GM13976 (cell line): ENCODE measurements at regions not wholly inside any gene's neighbourhood (a gene's known extent, or its start where the extent isn't known, plus 50 kb on each side); places are given as distances from the start of the nearest gene placed in this dataset.

ENCODE experiments used
- DNase-seq: peaks from one replicate; pipeline ENCODE4 v3.0.0; 2012; ENCODE audit warnings: low spot score
- CTCF ChIP-seq: IDR thresholded peaks from 2 replicates; pipeline ENCODE4 v1.5.1; 2012; ENCODE audit warnings: borderline replicate concordance, mild to moderate bottlenecking; ENCODE audit not compliant: insufficient read depth; ENCODE audit errors: extremely low read depth, missing control alignments, control extremely low read depth
- in situ Hi-C: fragments of 300-500 bp; cut with MboI; formaldehyde crosslinking; loops from one replicate; pipeline ENCODE4 v1.12.0; 2022; ENCODE audit warnings: low sequenced_read_pairs, mixed read lengths, inconsistent platforms; ENCODE audit not compliant: unreplicated experiment

DNA sequence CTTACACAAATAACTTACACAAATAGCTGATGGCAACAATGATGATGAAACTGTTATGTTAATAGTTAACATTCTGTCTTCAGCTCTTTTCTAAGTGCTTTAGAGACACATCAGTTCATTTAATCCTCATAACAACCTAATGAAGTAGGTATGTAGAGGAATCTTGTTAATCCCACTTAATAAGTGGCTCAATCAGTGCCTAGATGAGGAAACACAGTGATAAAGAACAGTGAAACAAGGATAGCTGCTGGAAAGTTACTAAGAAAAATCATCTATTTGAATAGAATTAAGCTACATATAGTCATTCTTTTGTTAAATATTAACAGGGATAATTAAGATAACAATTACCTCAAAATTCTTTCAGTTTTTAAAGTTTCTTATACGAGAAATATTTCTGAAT lies 487.6 kb downstream of the ARL4A start:
- DNase-seq, result no peak
- TF ChIP-seq CTCF, result no peak
- in situ Hi-C loops, result no loop called here

- no peak for TF ChIP-seq CTCF
- in situ Hi-C loops, result no loop called here
- DNase-seq, result no peak
Measured at GRCh38 chr7:13179011-13179582, 491.7 kb downstream of the ARL4A start.

- no peak for TF ChIP-seq CTCF
- in situ Hi-C loops, result no loop called here
- DNase-seq, result no peak
Measured at GRCh38 chr7:13179775-13180523, 492.5 kb downstream of the ARL4A start.

GRCh38 chr7:13181216-13181615 lies 493.8 kb downstream of the ARL4A start:
- no peak for DNase-seq
- no peak for TF ChIP-seq CTCF
- in situ Hi-C loops, result no loop called here

DNA sequence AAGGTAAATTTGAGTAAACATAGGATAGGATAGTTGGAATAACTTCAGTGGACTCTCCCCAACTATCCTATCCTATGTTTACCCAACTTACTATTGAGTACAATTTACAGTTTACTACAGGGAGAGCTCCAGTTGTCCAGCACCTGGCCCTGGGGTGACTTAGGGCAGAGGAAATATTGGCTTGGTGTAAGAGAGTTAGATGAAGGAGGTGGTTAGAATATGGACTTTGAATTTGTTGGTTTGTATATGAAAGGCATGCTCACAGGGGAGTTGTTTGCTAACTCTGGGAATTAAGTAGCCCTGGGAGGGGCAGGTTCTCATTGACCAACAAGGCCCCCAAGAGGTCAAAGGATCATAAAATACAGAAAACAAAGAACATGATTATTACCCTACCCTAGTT lies 497.7 kb downstream of the ARL4A start:
- DNase-seq, result no peak
- TF ChIP-seq CTCF, result no peak
- in situ Hi-C loops, result no loop called here

- no peak for DNase-seq
- no peak for TF ChIP-seq CTCF
- in situ Hi-C loops, result no loop called here
Measured at GRCh38 chr7:13188236-13188805, 500.9 kb downstream of the ARL4A start.

GRCh38 chr7:13188922-13189321 lies 501.5 kb downstream of the ARL4A start:
- in situ Hi-C loops, result no loop called here
- TF ChIP-seq CTCF, result no peak
- no peak for DNase-seq
